WTC11 (cell line): ENCODE measurements at regions not wholly inside any gene's neighbourhood (a gene's known extent, or its start where the extent isn't known, plus 50 kb on each side); places are given as distances from the start of the nearest gene placed in this dataset.

Experiments used
- ATAC-seq: fragments of 200-7000 bp; cut with Tn5 transposase; 2 replicates; pipeline ENCODE4 v1.10.0; 2021; ENCODE audit warnings: mild to moderate bottlenecking, moderate library complexity
- CTCF ChIA-PET: fragments of 300-600 bp; sonication (Branson Sonifier 250); formaldehyde crosslinking; loops from one replicate; lab custom pipeline; 2021; ENCODE audit warnings: antibody characterized with exemption; lab: Charles Lee
- POLR2A ChIA-PET: fragments of 350-600 bp; sonication (Branson Sonifier 250); formaldehyde crosslinking; loops from one replicate; lab custom pipeline; 2021; ENCODE audit warnings: antibody characterized with exemption; lab: Charles Lee
- DNase-seq: peaks from one replicate; pipeline ENCODE4 v3.0.0; 2021; ENCODE audit warnings: low spot score
- H3K27ac Mint-ChIP-seq: 2 replicates; pipeline ENCODE4 v1.8.0; 2021; ENCODE audit warnings: mixed read lengths
- H3K27me3 Mint-ChIP-seq: 2 replicates; pipeline ENCODE4 v1.8.0; 2021; ENCODE audit warnings: low read depth, mild to moderate bottlenecking, moderate library complexity, mixed read lengths
- H3K36me3 Mint-ChIP-seq: 2 replicates; pipeline ENCODE4 v1.8.0; 2021; ENCODE audit warnings: mixed read lengths
- H3K4me1 Mint-ChIP-seq: 2 replicates; pipeline ENCODE4 v1.8.0; 2022; ENCODE audit warnings: mixed read lengths
- H3K4me3 Mint-ChIP-seq: 2 replicates; pipeline ENCODE4 v1.8.0; 2021; ENCODE audit warnings: mild to moderate bottlenecking, moderate library complexity, mixed read lengths
- H3K9me3 Mint-ChIP-seq: 2 replicates; pipeline ENCODE4 v1.8.0; 2021; ENCODE audit warnings: mixed read lengths
- CTCF ChIP-seq: fragments of 200-600 bp; IDR thresholded peaks from 2 replicates; pipeline ENCODE4 v1.8.0; 2022; ENCODE audit warnings: antibody characterized with exemption
- E2F4 ChIP-seq: sonication (generic); formaldehyde crosslinking; IDR thresholded peaks from 2 replicates; pipeline ENCODE4 v1.8.1; 2022; ENCODE audit warnings: low read depth, mild to moderate bottlenecking, moderate library complexity, missing genetic modification reagents, borderline replicate concordance
- FOXJ3 ChIP-seq: sonication (generic); formaldehyde crosslinking; IDR thresholded peaks from 2 replicates; pipeline ENCODE4 v1.9.0; 2021; ENCODE audit warnings: missing genetic modification reagents, mild to moderate bottlenecking, borderline replicate concordance
- FOXK1 ChIP-seq: sonication (generic); formaldehyde crosslinking; IDR thresholded peaks from 2 replicates; pipeline ENCODE4 v1.8.0; 2022; ENCODE audit warnings: mild to moderate bottlenecking, moderate library complexity, missing genetic modification reagents
- FOXP4 ChIP-seq: sonication (generic); formaldehyde crosslinking; IDR thresholded peaks from 2 replicates; pipeline ENCODE4 v1.8.0; 2022; ENCODE audit warnings: mild to moderate bottlenecking, missing genetic modification reagents
- JUN ChIP-seq: sonication (generic); formaldehyde crosslinking; IDR thresholded peaks from 2 replicates; pipeline ENCODE4 v1.8.0; 2023; ENCODE audit warnings: mild to moderate bottlenecking, missing genetic modification reagents
- NFATC4 ChIP-seq: fragments of 250-450 bp; sonication (Bioruptor Pico); IDR thresholded peaks from 2 replicates; pipeline ENCODE4 v1.9.0; 2021; ENCODE audit warnings: mild to moderate bottlenecking
- NR2C2 ChIP-seq: sonication (generic); formaldehyde crosslinking; IDR thresholded peaks from 2 replicates; pipeline ENCODE4 v1.8.0; 2022; ENCODE audit warnings: mild to moderate bottlenecking, missing genetic modification reagents
- NR3C1 ChIP-seq: sonication (generic); formaldehyde crosslinking; conservative IDR thresholded peaks from 2 replicates; pipeline ENCODE4 v1.8.1; 2023; ENCODE audit warnings: low read depth, mild to moderate bottlenecking, missing genetic modification reagents
- RELA ChIP-seq: sonication (generic); formaldehyde crosslinking; IDR thresholded peaks from 2 replicates; pipeline ENCODE4 v1.8.1; 2022; ENCODE audit warnings: missing genetic modification reagents, mild to moderate bottlenecking, borderline replicate concordance
- ZBTB21 ChIP-seq: sonication (generic); formaldehyde crosslinking; IDR thresholded peaks from 2 replicates; pipeline ENCODE4 v1.8.1; 2023; ENCODE audit warnings: mild to moderate bottlenecking, missing genetic modification reagents, borderline replicate concordance
- ZNF263 ChIP-seq: sonication (generic); formaldehyde crosslinking; IDR thresholded peaks from 2 replicates; pipeline ENCODE4 v1.8.1; 2022; ENCODE audit warnings: low read depth, mild to moderate bottlenecking, moderate library complexity, missing genetic modification reagents
- ZNF396 ChIP-seq: fragments of 250-450 bp; sonication (Bioruptor Pico); IDR thresholded peaks from 2 replicates; pipeline ENCODE4 v1.8.0; 2021; ENCODE audit warnings: mild to moderate bottlenecking, moderate library complexity, borderline replicate concordance
- TF ChIP-seq, protein P1 (sequence below): sonication (generic); formaldehyde crosslinking; IDR thresholded peaks from 2 replicates; pipeline ENCODE4 v1.8.0; 2022; ENCODE audit warnings: mild to moderate bottlenecking, missing genetic modification reagents
- TF ChIP-seq, protein P2 (sequence below): sonication (generic); formaldehyde crosslinking; IDR thresholded peaks from 2 replicates; pipeline ENCODE4 v1.8.1; 2023; ENCODE audit warnings: mild to moderate bottlenecking, moderate library complexity, missing genetic modification reagents
- TF ChIP-seq, protein P3 (sequence below): sonication (generic); formaldehyde crosslinking; IDR thresholded peaks from 2 replicates; pipeline ENCODE4 v1.8.1; 2022; ENCODE audit warnings: mild to moderate bottlenecking, moderate library complexity, missing genetic modification reagents

DNA sequence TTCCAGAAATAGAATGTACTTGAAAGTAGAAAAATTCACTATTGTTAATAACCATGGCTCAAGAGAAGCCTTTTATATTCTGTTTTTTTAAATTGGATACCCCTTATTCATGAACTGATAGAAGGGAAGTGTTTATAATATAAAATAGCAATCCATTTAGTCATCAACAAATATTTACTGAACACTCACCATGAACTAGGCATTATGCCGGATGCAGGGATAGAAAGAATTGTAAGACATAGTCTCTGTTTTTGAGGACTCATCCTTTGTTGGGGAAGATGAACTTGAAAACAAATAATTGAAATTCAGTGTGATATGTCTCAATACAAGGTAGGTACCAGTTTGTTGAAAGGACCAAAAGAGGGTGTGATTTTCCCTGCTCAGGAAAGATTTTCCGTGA is 160.9 kb upstream of the SATB1 start:
- TF ChIP-seq CTCF (no peak), JUN (no peak), FOXP4 (no peak), ZNF396 (no peak), NR2C2 (no peak), ZNF263 (no peak)
- Mint-ChIP-seq H3K4me3 (no peak overlapping the region), H3K9me3 (peaks cover 8% of the 10 kb centered on the region), H3K27ac (no peak overlapping the region), H3K4me1 (peaks cover 22% of the 10 kb centered on the region), H3K36me3 (peaks cover 7% of the 10 kb centered on the region), H3K27me3 (no peaks in the 10 kb centered on the region)
- no peak for DNase-seq
- POLR2A ChIA-PET: no interaction called here
- ATAC-seq: no peak
- CTCF ChIA-PET: no interaction called here

- TF ChIP-seq NFATC4 (CRISPR knock-in tag) (no peak), ZBTB21 (no peak), NR3C1 (CRISPR knock-in tag) (no peak), E2F4 (CRISPR knock-in tag) (no peak), RELA (CRISPR knock-in tag) (no peak), FOXJ3 (CRISPR knock-in tag) (no peak), FOXK1 (CRISPR knock-in tag) (no peak)
- TF ChIP-seq, protein P1, sequence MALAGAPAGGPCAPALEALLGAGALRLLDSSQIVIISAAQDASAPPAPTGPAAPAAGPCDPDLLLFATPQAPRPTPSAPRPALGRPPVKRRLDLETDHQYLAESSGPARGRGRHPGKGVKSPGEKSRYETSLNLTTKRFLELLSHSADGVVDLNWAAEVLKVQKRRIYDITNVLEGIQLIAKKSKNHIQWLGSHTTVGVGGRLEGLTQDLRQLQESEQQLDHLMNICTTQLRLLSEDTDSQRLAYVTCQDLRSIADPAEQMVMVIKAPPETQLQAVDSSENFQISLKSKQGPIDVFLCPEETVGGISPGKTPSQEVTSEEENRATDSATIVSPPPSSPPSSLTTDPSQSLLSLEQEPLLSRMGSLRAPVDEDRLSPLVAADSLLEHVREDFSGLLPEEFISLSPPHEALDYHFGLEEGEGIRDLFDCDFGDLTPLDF (CRISPR knock-in tag): no peak
- TF ChIP-seq, protein P2, sequence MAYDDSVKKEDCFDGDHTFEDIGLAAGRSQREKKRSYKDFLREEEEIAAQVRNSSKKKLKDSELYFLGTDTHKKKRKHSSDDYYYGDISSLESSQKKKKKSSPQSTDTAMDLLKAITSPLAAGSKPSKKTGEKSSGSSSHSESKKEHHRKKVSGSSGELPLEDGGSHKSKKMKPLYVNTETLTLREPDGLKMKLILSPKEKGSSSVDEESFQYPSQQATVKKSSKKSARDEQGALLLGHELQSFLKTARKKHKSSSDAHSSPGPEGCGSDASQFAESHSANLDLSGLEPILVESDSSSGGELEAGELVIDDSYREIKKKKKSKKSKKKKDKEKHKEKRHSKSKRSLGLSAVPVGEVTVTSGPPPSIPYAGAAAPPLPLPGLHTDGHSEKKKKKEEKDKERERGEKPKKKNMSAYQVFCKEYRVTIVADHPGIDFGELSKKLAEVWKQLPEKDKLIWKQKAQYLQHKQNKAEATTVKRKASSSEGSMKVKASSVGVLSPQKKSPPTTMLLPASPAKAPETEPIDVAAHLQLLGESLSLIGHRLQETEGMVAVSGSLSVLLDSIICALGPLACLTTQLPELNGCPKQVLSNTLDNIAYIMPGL (CRISPR knock-in tag): no peak
- TF ChIP-seq, protein P3, sequence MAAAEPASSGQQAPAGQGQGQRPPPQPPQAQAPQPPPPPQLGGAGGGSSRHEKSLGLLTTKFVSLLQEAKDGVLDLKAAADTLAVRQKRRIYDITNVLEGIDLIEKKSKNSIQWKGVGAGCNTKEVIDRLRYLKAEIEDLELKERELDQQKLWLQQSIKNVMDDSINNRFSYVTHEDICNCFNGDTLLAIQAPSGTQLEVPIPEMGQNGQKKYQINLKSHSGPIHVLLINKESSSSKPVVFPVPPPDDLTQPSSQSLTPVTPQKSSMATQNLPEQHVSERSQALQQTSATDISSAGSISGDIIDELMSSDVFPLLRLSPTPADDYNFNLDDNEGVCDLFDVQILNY (CRISPR knock-in tag): no peak
- no peak for ATAC-seq
- Mint-ChIP-seq H3K27ac (no peak overlapping the region), H3K27me3 (no peaks in the 10 kb centered on the region), H3K4me1 (peaks cover 15% of the 10 kb centered on the region), H3K9me3 (peaks cover 8% of the 10 kb centered on the region), H3K4me3 (no peak overlapping the region), H3K36me3 (peaks cover 7% of the 10 kb centered on the region)
- ChIA-PET CTCF (no interaction called here), POLR2A (no interaction called here)
- no peak for DNase-seq
Measured at GRCh38 chr3:18585004-18585968, 160.1 kb upstream of the SATB1 start.
